IgD-negative memory B cell (primary cell): ENCODE measurements at regions not wholly inside any gene's neighbourhood (a gene's known extent, or its start where the extent isn't known, plus 50 kb on each side); places are given as distances from the start of the nearest gene placed in this dataset.

Experiments
- H3K27ac Mint-ChIP-seq, 3 donors: one replicate each; pipeline ENCODE4 v1.8.0; 2020 to 2022; ENCODE audit warnings: mild to moderate bottlenecking in 3 of 3, mixed read lengths in 3 of 3, moderate library complexity in 1 of 3
- H3K27me3 Mint-ChIP-seq: one replicate; pipeline ENCODE4 v1.8.0; 2021; ENCODE audit warnings: mixed read lengths
- H3K36me3 Mint-ChIP-seq: one replicate; pipeline ENCODE4 v1.8.0; 2020; ENCODE audit warnings: mild to moderate bottlenecking, mixed read lengths
- H3K4me1 Mint-ChIP-seq, 3 donors: one replicate each; pipeline ENCODE4 v1.8.0; 2020 to 2022; ENCODE audit warnings: mixed read lengths in 3 of 3, mild to moderate bottlenecking in 1 of 3
- H3K4me3 Mint-ChIP-seq, 4 donors: one replicate each; pipeline ENCODE4 v1.8.0; 2020 to 2022; ENCODE audit warnings: mild to moderate bottlenecking in 4 of 4, mixed read lengths in 4 of 4, moderate library complexity in 3 of 4
- H3K9me3 Mint-ChIP-seq, 3 donors: one replicate each; pipeline ENCODE4 v1.8.0; 2020 to 2021; ENCODE audit warnings: mixed read lengths in 3 of 3, mild to moderate bottlenecking in 1 of 3

DNA sequence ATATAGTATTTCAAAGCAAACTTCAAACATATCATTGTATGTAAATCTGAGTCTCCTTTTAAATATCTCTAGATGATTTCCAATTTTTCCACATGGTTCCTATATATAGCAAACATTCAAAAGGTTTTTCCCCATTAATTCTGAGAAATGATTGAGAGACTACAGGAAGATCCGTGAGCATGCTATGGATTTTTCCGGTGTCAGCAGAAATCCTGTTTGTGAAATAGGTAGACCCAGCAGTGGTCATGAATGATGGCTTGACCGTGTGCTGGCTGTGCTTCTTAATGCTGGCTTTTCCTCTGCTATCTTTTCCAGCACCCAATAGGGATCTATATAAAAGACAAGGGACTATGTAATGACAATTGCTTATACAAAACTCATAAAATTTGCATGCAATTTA, 485.3 kb downstream of the PSAT1 start:
- Mint-ChIP-seq H3K36me3 (peaks cover 4% of the 10 kb centered on the region), H3K9me3 (no peaks in the 10 kb centered on the region), H3K4me3 (no peak overlapping the region), H3K27ac (no peak overlapping the region), H3K27me3 (no peaks in the 10 kb centered on the region), H3K4me1 (peaks cover 0 to 6% (median 6%) of the 10 kb centered on the region in 3 donors)

GRCh38 chr9:78782858-78783257, 485.9 kb downstream of the PSAT1 start:
- H3K9me3 Mint-ChIP-seq = no peaks in the 10 kb centered on the region
- no peaks in the 10 kb centered on the region for H3K27me3 Mint-ChIP-seq
- H3K4me1 Mint-ChIP-seq = peaks cover 0 to 6% (median 6%) of the 10 kb centered on the region in 3 donors
- peaks cover 4% of the 10 kb centered on the region for H3K36me3 Mint-ChIP-seq
- H3K27ac Mint-ChIP-seq = no peak overlapping the region
- no peak overlapping the region for H3K4me3 Mint-ChIP-seq

DNA sequence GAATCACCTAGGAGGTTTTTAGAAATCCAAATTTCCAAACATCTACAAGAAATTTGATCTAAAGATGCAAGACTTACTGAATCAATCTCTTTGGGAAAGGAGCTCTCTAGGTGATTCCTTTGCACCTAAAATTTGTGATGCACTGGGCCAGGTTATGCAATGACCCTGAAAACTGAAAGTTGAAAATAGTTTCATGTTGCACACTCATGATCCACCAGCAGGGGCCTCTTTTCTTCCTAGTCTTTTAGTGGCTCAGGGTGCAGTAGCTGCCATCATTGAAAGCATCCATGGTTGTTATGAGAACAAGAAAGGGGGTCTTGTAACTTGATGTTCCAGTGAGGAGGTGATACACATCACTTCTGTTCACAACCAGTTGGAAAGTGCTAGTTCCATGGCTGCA, 486.8 kb downstream of the PSAT1 start:
- H3K9me3 Mint-ChIP-seq = no peaks in the 10 kb centered on the region

GRCh38 chr9:78786794-78787193, 489.9 kb downstream of the PSAT1 start:
- no peak overlapping the region for H3K4me3 Mint-ChIP-seq
- H3K27me3 Mint-ChIP-seq = no peaks in the 10 kb centered on the region
- peaks cover 0 to 10% (median 2%) of the 10 kb centered on the region in 3 donors for H3K9me3 Mint-ChIP-seq
- H3K36me3 Mint-ChIP-seq = no peaks in the 10 kb centered on the region
- no peak overlapping the region for H3K27ac Mint-ChIP-seq
- H3K4me1 Mint-ChIP-seq = peaks cover 0 to 6% (median 6%) of the 10 kb centered on the region in 3 donors

More for the DNA sequence above, 486.8 kb downstream of the PSAT1 start:
- no peak overlapping the region for H3K4me3 Mint-ChIP-seq
- H3K4me1 Mint-ChIP-seq = peaks cover 0 to 6% (median 6%) of the 10 kb centered on the region in 3 donors
- no peak overlapping the region for H3K27ac Mint-ChIP-seq
- H3K27me3 Mint-ChIP-seq = no peaks in the 10 kb centered on the region
- peaks cover 4% of the 10 kb centered on the region for H3K36me3 Mint-ChIP-seq

- Mint-ChIP-seq H3K27ac (no peak overlapping the region), H3K4me3 (no peak overlapping the region), H3K9me3 (peaks cover 0 to 10% (median 2%) of the 10 kb centered on the region in 3 donors), H3K27me3 (no peaks in the 10 kb centered on the region), H3K36me3 (no peaks in the 10 kb centered on the region), H3K4me1 (peaks cover 0 to 6% (median 6%) of the 10 kb centered on the region in 3 donors)
Observed at GRCh38 chr9:78788101-78788500, 491.2 kb downstream of the PSAT1 start.

- H3K27ac Mint-ChIP-seq = no peak overlapping the region
- no peaks in the 10 kb centered on the region for H3K4me1 Mint-ChIP-seq
- H3K4me3 Mint-ChIP-seq = no peak overlapping the region
- H3K27me3 Mint-ChIP-seq = no peaks in the 10 kb centered on the region
- H3K9me3 Mint-ChIP-seq = peaks cover 0 to 16% (median 2%) of the 10 kb centered on the region in 3 donors
- H3K36me3 Mint-ChIP-seq = no peaks in the 10 kb centered on the region
Observed at GRCh38 chr9:78791779-78792178, 494.9 kb downstream of the PSAT1 start.

DNA sequence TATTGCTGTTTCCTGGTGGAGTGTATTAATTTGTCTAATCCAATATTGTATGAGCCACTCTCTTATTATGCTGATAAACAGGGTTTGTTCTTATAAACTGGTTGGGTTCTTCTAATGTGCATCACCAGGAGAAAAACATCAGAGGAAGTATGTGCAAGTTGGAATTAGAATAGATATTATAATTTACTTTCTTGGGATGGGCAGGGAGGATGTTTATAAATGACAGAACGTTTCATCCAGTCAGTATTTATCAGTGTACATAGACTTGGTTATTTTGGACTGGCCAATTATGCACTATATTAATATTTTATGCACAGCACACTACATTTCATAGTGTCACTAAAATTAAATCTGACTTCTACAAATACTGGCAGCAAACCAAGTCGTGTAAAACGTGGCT, 495.8 kb downstream of the PSAT1 start:
- no peak overlapping the region for H3K27ac Mint-ChIP-seq
- no peaks in the 10 kb centered on the region for H3K36me3 Mint-ChIP-seq
- no peaks in the 10 kb centered on the region for H3K4me1 Mint-ChIP-seq
- no peak overlapping the region for H3K4me3 Mint-ChIP-seq
- H3K9me3 Mint-ChIP-seq = peaks cover 0 to 16% (median 2%) of the 10 kb centered on the region in 3 donors
- H3K27me3 Mint-ChIP-seq = no peaks in the 10 kb centered on the region

DNA sequence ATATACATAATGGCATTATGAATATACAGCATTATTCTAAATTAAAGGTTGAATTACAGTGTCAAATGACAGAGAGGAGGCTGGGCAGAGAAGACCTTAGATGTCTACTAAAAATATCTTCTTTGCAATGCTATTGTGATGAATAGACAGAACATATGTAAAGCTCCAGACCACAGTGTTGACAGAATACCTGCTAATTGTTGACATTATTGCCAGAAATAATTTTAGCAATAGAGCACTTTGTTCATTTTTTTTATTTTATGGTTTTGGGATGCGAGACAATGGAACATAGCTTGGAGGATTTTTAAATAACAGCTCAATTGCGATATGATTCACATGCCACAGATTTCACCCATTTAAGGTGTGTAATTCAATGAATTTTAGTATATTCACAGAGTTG, 508.8 kb downstream of the PSAT1 start:
- Mint-ChIP-seq H3K27me3 (no peaks in the 10 kb centered on the region), H3K36me3 (no peaks in the 10 kb centered on the region), H3K4me1 (peaks cover 0 to 8% (median 4%) of the 10 kb centered on the region in 3 donors), H3K27ac (no peak overlapping the region), H3K4me3 (no peak overlapping the region), H3K9me3 (peaks cover 0 to 3% (median 0%) of the 10 kb centered on the region in 3 donors)

DNA sequence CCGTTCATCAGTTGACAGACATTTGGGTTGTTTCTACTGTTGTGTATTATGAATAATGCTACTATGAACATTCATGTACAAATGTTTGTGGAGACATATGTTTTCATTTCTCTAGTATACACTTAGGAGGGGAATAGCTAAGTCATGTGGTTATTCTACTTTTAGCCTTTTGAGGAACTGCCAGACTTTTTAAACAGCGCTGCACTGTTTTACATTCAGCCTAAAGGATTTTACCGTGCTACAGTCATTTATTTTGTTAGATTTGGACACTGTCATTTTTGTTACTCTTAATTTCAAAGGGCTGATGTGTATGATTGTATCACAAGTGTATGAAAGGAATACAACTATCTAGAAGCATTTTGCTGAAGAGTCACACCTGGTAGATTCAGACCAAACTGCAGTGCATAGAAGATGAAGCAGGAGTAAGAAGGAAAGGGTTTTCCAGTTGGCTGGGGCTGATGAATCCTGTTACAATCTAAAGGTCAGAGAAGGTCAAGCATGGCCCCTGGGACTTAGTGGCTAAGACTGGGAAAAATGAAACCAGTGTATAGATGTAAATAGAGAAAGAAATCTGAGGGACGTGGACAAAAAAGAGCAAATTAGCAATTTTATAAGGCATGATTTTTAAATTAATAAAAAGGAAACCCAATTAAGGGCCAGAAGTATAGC, 509.7 kb downstream of the PSAT1 start:
- peaks cover 0 to 8% (median 4%) of the 10 kb centered on the region in 3 donors for H3K4me1 Mint-ChIP-seq
- H3K27ac Mint-ChIP-seq = no peak overlapping the region
- H3K36me3 Mint-ChIP-seq = no peaks in the 10 kb centered on the region
- peak overlapping the region in 1 of 4 donors; percentile 1 for H3K4me3 Mint-ChIP-seq
- peaks cover under 1% of the 10 kb centered on the region for H3K27me3 Mint-ChIP-seq
- peaks cover 0 to 3% (median 2%) of the 10 kb centered on the region in 3 donors for H3K9me3 Mint-ChIP-seq

DNA sequence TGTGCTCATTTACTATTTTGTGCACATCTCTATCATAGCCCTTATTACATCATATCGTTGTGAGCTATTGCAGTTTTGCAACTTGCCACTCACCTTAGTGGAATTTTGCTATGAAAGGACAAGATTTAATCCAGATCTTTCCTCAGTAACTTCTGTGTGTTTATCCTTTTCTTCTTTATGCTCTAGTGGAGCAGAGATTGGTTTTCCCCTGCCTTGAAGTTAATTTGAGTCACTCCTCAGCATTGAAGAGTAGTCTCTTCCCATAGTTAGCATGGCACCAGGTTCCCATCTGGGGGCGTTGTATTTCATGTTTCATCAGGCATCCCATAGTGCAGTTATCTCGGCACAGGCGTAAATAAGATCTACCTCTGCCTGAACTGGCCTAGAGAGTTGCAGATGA, 510.4 kb downstream of the PSAT1 start:
- no peaks in the 10 kb centered on the region for H3K36me3 Mint-ChIP-seq
- no peak overlapping the region for H3K27ac Mint-ChIP-seq
- peaks cover 0 to 8% (median 4%) of the 10 kb centered on the region in 3 donors for H3K4me1 Mint-ChIP-seq
- H3K4me3 Mint-ChIP-seq = no peak overlapping the region
- H3K27me3 Mint-ChIP-seq = peaks cover 5% of the 10 kb centered on the region
- peaks cover 0 to 3% (median 2%) of the 10 kb centered on the region in 3 donors for H3K9me3 Mint-ChIP-seq

GRCh38 chr9:78808048-78808447, 511.1 kb downstream of the PSAT1 start:
- no peak overlapping the region for H3K4me3 Mint-ChIP-seq
- H3K9me3 Mint-ChIP-seq = peaks cover 0 to 3% (median 2%) of the 10 kb centered on the region in 3 donors
- H3K36me3 Mint-ChIP-seq = no peaks in the 10 kb centered on the region
- H3K27me3 Mint-ChIP-seq = peaks cover 5% of the 10 kb centered on the region
- no peak overlapping the region for H3K27ac Mint-ChIP-seq
- peaks cover 0 to 8% (median 4%) of the 10 kb centered on the region in 3 donors for H3K4me1 Mint-ChIP-seq

DNA sequence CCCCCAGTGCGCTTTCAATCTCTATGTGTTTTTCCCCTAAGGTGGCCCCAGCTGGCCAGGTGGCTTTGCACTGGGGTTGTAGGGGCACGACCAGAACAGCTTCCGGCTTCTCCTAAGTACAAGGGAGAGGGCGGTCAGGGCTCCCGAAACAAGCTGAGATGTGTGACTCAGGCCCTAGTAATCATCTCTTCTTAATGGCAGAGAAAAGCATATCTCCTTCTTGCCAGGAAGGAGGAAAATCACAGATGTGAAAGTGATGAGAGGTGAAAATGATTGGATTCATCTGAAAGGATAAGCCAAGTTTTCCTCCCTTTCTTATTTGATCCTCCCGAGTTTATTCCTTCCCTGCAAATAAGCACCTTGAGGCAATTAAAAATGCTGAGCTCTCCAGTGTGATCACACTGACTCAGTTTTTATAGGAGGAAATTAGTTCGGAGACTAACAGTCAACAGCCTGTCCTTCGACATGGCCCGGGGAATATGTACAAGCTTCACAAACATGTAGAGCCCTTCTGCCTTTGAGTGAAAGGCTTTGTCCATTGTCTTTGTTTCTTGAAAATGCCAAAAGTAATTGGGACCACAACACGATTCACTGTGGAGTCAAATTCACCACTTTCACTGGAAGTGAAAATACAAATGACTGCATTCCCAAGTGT, 514.8 kb downstream of the PSAT1 start:
- Mint-ChIP-seq H3K4me3 (no peak overlapping the region), H3K9me3 (peaks cover 0 to 3% (median 2%) of the 10 kb centered on the region in 3 donors), H3K27me3 (peaks cover 5% of the 10 kb centered on the region), H3K4me1 (peaks cover 0 to 3% (median 1%) of the 10 kb centered on the region in 3 donors), H3K36me3 (no peaks in the 10 kb centered on the region), H3K27ac (no peak overlapping the region)

DNA sequence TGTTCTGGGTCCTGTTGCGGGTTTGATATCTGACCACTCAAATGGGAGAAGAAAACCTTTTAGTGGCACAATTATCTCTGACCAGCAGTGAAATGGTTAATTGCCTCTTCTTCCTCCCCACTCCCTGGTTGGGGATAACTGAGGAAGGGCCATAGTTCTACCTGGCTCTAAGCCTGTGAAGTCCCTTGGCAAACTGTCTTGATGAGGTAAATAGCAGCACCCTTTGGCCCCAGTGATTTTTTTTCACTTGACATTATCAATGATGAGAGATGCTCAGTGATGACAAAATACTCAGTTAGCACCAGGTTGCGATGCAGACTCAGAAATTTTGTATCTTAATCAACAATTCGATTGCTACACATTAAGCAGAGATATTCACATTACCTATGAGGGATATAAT, 515.7 kb downstream of the PSAT1 start:
- H3K36me3 Mint-ChIP-seq = no peaks in the 10 kb centered on the region
- peaks cover 5% of the 10 kb centered on the region for H3K27me3 Mint-ChIP-seq
- H3K27ac Mint-ChIP-seq = no peak overlapping the region
- H3K4me1 Mint-ChIP-seq = no peaks in the 10 kb centered on the region
- no peak overlapping the region for H3K4me3 Mint-ChIP-seq
- H3K9me3 Mint-ChIP-seq = peaks cover 0 to 3% (median 2%) of the 10 kb centered on the region in 3 donors

- Mint-ChIP-seq H3K27me3 (peaks cover 5% of the 10 kb centered on the region), H3K4me3 (no peak overlapping the region), H3K9me3 (peaks cover 0 to 2% (median under 1%) of the 10 kb centered on the region in 3 donors), H3K27ac (no peak overlapping the region), H3K36me3 (no peaks in the 10 kb centered on the region), H3K4me1 (no peaks in the 10 kb centered on the region)
Observed at GRCh38 chr9:78813602-78814180, 516.8 kb downstream of the PSAT1 start.

GRCh38 chr9:78821126-78821822, 524.3 kb downstream of the PSAT1 start:
- Mint-ChIP-seq H3K36me3 (no peaks in the 10 kb centered on the region), H3K4me1 (peaks cover 4 to 5% (median 4%) of the 10 kb centered on the region in 3 donors), H3K27ac (no peak overlapping the region), H3K27me3 (no peaks in the 10 kb centered on the region), H3K9me3 (no peaks in the 10 kb centered on the region), H3K4me3 (peak overlapping the region in 3 of 4 donors; percentile 39 to 87 (median 58))
